RPMI7951 (cell line): ENCODE measurements at regions not wholly inside any gene's neighbourhood (a gene's known extent, or its start where the extent isn't known, plus 50 kb on each side); places are given as distances from the start of the nearest gene placed in this dataset.

Experiments used
- DNase-seq: peaks from one replicate; pipeline ENCODE4 v3.0.0-alpha.2; 2012; ENCODE audit warnings: low read depth

GRCh38 chrX:34874763-34875162 is 67.8 kb upstream of the FAM47B start:
- DNase-seq = no peak

- peak; percentile 63 for DNase-seq
Observed at GRCh38 chrX:34875204-34875603, 67.4 kb upstream of the FAM47B start.

- DNase-seq = peak; percentile 53
Observed at GRCh38 chrX:34877436-34877835, 65.2 kb upstream of the FAM47B start.

- no peak for DNase-seq
Observed at GRCh38 chrX:34879346-34879745, 63.2 kb upstream of the FAM47B start.

GRCh38 chrX:34879886-34880285 is 62.7 kb upstream of the FAM47B start:
- DNase-seq = no peak

GRCh38 chrX:34880656-34881055 is 61.9 kb upstream of the FAM47B start:
- DNase-seq = peak; percentile 88

- no peak for DNase-seq
Observed at GRCh38 chrX:34881671-34882070, 60.9 kb upstream of the FAM47B start.

GRCh38 chrX:34884817-34885216 is 57.8 kb upstream of the FAM47B start:
- peak; percentile 85 for DNase-seq

GRCh38 chrX:34886011-34886410 is 56.6 kb upstream of the FAM47B start:
- no peak for DNase-seq

- DNase-seq = no peak
Observed at GRCh38 chrX:34891391-34891790, 51.2 kb upstream of the FAM47B start.
